Epithelial cell of prostate (primary cell): ENCODE measurements at regions not wholly inside any gene's neighbourhood (a gene's known extent, or its start where the extent isn't known, plus 50 kb on each side); places are given as distances from the start of the nearest gene placed in this dataset.
"Not testable (repeated sequence)": the region's sequence is repeated elsewhere in the genome, so short reads cannot be mapped to it uniquely, and the experiment has no call there.

ENCODE experiments used
- DNase-seq: peaks from one replicate; pipeline ENCODE4 v3.0.0-alpha.2; 2011; ENCODE audit warnings: low read depth, low spot score
- H3K27ac ChIP-seq: fragments of 450-650 bp; 2 replicates; pipeline ENCODE4 v1.5.1; 2017; ENCODE audit warnings: mild to moderate bottlenecking

GRCh38 chr18:54662986-54663385 lies 71.9 kb downstream of the DYNAP start:
- DNase-seq: no peak
- H3K27ac ChIP-seq: no peak overlapping the region

DNA sequence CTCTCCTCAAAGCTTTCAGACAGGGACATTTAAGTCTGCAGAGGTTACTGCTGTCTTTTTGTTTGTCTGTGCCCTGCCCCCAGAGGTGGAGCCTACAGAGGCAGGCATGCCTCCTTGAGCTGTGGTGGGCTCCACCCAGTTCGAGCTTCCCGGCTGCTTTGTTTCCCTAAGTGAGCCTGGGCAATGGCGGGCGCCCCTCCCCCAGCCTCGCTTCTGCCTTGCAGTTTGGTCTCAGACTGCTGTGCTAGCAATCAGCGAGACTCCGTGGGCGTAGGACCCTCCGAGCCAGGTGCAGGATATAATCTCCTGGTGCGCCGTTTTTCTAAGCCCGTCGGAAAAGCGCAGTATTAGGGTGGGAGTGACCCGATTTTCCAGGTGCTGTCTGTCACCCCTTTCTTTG lies 78.7 kb downstream of the DYNAP start:
- H3K27ac ChIP-seq, DNase-seq: not testable (repeated sequence)

- H3K27ac ChIP-seq: no peak overlapping the region
- no peak for DNase-seq
Measured at GRCh38 chr18:54671291-54671881, 80.3 kb downstream of the DYNAP start.

GRCh38 chr18:54672109-54672508 lies 81.1 kb downstream of the DYNAP start:
- H3K27ac ChIP-seq: no peak overlapping the region
- DNase-seq: no peak

GRCh38 chr18:54672846-54673475 lies 81.9 kb downstream of the DYNAP start:
- no peak overlapping the region for H3K27ac ChIP-seq
- DNase-seq: no peak

- H3K27ac ChIP-seq: no peak overlapping the region
- no peak for DNase-seq
Measured at GRCh38 chr18:54673936-54674335, 82.9 kb downstream of the DYNAP start.

GRCh38 chr18:54675076-54675475 lies 84.0 kb downstream of the DYNAP start:
- no peak overlapping the region for H3K27ac ChIP-seq
- no peak for DNase-seq

- DNase-seq: peak; percentile 18
- H3K27ac ChIP-seq: no peak overlapping the region
Measured at GRCh38 chr18:54679318-54680149, 88.5 kb downstream of the DYNAP start.

GRCh38 chr18:54684784-54685183 lies 93.7 kb downstream of the DYNAP start:
- DNase-seq: no peak
- H3K27ac ChIP-seq: no peak overlapping the region

DNA sequence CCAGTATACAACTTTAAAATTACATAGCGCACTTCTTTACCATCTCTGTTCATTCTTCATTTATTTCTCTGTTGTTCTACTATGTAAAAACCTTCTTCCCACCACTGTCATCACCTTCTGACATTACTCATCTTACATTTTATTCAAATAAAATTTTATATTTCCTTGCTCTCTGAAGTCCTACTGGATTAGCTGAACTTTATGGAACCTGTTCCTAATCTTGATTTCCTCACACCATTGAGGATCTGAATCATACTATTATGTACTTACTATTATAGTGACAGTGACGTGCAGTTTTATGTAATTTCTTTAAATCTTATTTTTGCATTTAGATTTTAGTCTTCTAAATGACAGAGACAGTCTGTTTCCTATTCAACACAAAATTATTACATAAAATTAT lies 98.3 kb downstream of the DYNAP start:
- no peak for DNase-seq
- H3K27ac ChIP-seq: no peak overlapping the region

DNA sequence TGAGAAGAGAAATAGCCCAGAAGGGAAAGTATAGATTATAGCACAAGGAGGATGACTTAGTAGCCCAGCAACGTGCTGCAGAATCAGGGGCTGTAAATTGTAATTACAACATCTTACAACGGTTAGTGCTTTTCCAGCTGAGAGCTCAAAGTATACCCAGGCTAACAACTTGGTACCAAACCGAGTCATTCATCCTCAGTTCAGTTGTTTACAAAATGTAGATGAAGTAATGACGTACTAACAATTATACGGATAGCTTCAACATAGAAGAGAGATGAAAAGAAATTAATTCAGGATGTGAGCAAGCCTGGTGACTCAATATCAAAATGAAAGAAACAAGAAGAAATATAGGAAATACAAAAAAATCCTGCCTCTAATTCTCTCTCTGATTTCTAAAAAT lies 99.2 kb downstream of the DYNAP start:
- no peak for DNase-seq
- H3K27ac ChIP-seq: no peak overlapping the region

- DNase-seq: no peak
- H3K27ac ChIP-seq: no peak overlapping the region
Measured at GRCh38 chr18:54692463-54692862, 101.4 kb downstream of the DYNAP start.

DNA sequence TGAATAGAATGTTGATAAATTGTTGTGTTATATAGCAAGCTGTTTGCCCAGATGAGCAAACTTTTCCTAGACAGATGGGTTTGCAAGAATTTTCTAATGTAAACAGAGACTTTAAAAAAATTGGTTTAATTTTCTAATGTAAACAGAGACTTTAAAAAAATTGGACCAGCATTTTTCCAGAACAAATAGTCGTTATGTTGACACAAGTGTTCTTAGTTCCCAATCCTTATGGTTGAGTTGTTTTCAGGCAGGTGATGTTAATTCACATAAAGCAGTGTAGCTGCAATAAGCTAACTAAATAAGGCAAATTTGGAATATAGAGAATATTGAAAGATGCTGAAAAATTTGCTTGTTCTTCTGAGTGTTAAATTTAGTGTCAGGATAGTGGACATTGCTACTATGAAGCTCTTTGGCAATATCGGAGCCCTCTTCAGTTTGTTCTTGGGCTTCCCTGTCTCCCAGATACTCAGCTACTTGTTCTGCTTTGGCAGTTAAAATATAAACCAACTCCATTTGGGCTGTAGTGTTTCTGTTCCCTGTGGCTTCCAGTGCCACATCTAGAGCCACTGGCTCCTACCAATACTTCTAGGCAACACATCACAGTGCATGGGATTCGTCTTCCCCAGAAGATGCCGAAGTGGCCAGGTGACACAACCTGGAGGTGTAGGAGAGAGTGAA lies 105.7 kb downstream of the DYNAP start:
- no peak for DNase-seq
- no peak overlapping the region for H3K27ac ChIP-seq

DNA sequence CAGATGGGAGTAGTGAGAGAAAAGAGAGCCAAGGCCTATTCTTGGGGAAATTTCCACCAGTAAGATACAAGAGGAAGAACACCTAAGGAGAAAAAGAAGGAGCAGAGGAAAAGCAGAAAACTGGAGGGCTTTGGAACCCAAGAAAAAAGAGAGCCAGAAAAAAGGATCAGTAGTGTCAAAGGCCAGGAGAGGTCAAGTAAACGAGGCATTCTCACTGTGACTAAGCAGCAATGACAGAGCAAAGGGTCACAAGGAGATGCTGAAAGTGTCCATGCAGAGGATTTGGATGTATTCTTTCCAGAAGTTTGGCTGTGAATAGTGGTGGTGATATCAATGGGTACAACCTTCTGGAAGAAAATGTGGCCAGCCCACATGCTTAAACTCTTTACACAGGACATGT lies 109.5 kb downstream of the DYNAP start:
- no peak overlapping the region for H3K27ac ChIP-seq

DNA sequence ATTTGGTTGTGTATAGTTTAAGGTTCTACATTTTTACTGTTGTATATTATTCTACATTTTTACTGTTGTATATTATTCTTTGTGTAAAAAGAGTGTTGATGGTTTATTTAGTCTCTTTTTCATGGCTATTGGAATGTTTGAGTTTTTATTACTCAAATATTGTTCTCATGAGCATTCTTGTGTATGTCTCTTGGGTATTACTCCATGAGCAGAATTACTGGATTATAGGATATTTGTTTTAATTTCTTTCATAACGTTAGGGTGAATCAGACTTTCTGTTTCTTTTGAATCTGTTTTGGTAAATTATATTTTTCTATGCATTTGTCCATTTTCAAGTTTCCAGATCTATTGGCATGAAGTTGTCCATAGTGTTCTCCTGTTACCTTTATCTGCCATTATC lies 111.6 kb downstream of the DYNAP start:
- DNase-seq: no peak
- no peak overlapping the region for H3K27ac ChIP-seq

More for the DNA sequence above, 109.5 kb downstream of the DYNAP start:
- DNase-seq: no peak

GRCh38 chr18:54710074-54710899 lies 118.0 kb upstream of the RAB27B start:
- no peak overlapping the region for H3K27ac ChIP-seq
- DNase-seq: no peak

DNA sequence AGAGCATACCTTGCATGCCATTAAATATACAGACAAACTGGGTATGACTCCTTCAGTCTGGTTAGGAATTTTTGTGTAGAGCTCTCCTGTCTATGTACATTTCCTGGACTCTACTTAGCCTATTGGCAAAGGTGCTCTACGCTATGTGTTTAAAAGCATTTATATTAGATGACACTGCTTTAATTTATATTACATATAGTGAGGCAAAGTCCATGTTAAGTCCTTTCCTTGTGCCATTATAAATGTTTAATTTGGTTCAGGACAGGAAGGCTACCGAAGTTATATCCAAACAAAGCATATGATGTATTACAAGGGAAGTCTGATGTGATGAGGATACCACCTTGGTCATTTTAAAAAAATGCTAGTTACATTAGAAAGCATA lies 117.4 kb upstream of the RAB27B start:
- no peak for DNase-seq
- H3K27ac ChIP-seq: no peak overlapping the region

DNA sequence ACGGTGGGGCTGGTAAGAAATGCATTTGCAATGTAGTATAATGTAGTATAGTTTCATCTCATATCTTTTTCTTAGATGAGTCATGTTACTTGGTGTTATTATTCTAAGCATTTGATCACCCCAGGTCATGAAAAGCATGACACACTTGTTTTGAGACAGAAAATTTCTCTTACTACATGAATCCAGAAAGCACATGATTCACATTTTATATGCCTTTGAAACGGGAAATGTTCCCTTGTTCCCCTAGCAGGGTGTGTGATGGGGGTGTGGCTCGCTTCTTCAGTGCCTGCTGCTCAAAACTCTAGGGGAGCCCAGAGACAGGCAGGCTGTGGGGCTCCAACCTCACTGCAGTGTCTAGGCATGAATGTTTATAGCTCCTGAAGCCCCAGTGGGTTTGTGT lies 116.0 kb upstream of the RAB27B start:
- H3K27ac ChIP-seq: peak overlapping the region; percentile 35
- peak; percentile 72 for DNase-seq

DNA sequence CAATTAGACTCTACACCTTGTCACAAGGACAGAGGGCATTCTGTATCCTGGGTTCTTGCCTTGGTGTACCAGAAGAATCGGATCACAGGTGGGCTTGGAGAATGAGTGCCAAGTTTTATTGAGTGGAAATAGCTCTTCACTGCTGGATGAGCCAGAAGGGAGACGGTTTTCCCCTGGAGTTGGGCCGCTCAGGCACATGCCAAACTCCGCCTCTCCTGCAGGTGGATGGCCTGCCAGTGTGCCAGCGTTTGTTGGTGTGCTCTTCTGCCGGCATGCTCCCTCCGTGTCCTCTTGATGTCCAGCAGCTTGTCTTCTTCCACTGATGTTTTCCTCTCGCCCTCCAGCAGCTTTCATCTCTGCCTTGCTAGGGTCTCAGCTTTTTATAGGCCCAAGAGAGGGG lies 115.5 kb upstream of the RAB27B start:
- peak overlapping the region; percentile 35 for H3K27ac ChIP-seq

GRCh38 chr18:54713386-54713785 lies 114.9 kb upstream of the RAB27B start:
- no peak for DNase-seq
- H3K27ac ChIP-seq: no peak overlapping the region

More for the DNA sequence above, 115.5 kb upstream of the RAB27B start:
- DNase-seq: no peak
